B cell (primary cell): ENCODE measurements at regions not wholly inside any gene's neighbourhood (a gene's known extent, or its start where the extent isn't known, plus 50 kb on each side); places are given as distances from the start of the nearest gene placed in this dataset.

Experiments used
- ATAC-seq: fragments of 200-7000 bp; cut with Tn5 transposase; one replicate; pipeline ENCODE4 v1.10.0; 2021; ENCODE audit warnings: low read depth, mild to moderate bottlenecking, moderate number of reproducible peaks, moderate library complexity
- CTCF ChIA-PET: fragments of 350-600 bp; sonication (Branson Sonifier 250); formaldehyde crosslinking; loops from one replicate; lab custom pipeline; 2021; ENCODE audit warnings: antibody characterized with exemption, inconsistent platforms; lab: Charles Lee
- POLR2A ChIA-PET: fragments of 350-600 bp; sonication (Branson Sonifier 250); formaldehyde crosslinking; loops from one replicate; lab custom pipeline; 2021; ENCODE audit warnings: antibody characterized with exemption; lab: Charles Lee
- DNase-seq: peaks from one replicate; pipeline ENCODE4 v3.0.0; 2013
- H2AFZ ChIP-seq: 2 replicates; pipeline ENCODE4 v1.6.1; 2012; ENCODE audit warnings: mild to moderate bottlenecking, low read depth, low read length; ENCODE audit not compliant: insufficient read depth, poor library complexity, severe bottlenecking
- H3K27ac ChIP-seq, 2 donors: 1 replicate in 1 of 2; 2 replicates in 1 of 2; pipeline ENCODE4 v1.5.1; 2012 to 2013; ENCODE audit warnings: low read length in 2 of 2, mild to moderate bottlenecking in 2 of 2, moderate library complexity in 1 of 2
- H3K27me3 ChIP-seq, 4 experiments: fragments of 200-600 bp in 1 of 4; sonication (generic) in 1 of 4; replicated peaks in 1 of 4; 1 replicate in 2 of 4; 2 replicates in 2 of 4; pipeline versions ENCODE4 v1.6.1 to v1.7.0; 2013 to 2016; ENCODE audit warnings: low read length in 3 of 4, mild to moderate bottlenecking in 2 of 4, mixed read lengths in 1 of 4, moderate library complexity in 1 of 4; ENCODE audit not compliant: insufficient read depth in 4 of 4, control insufficient read depth in 3 of 4; ENCODE audit errors: control extremely low read depth in 1 of 4
- H3K36me3 ChIP-seq, 2 experiments: replicated peaks in 1 of 2; 1 replicate in 1 of 2; 2 replicates in 1 of 2; pipeline versions ENCODE4 v1.6.1 to v1.7.1; 2013; ENCODE audit warnings: low read length in 1 of 2; ENCODE audit not compliant: insufficient read depth in 2 of 2, control insufficient read depth in 1 of 2; ENCODE audit errors: control extremely low read depth in 1 of 2, extremely low read depth in 1 of 2
- H3K4me1 ChIP-seq, 2 donors: fragments of 200-600 bp in 1 of 2; sonication (generic) in 1 of 2; 1 replicate in 1 of 2; 2 replicates in 1 of 2; pipeline versions ENCODE4 v1.5.1 to v1.6.1; 2013 to 2017; ENCODE audit warnings: low read length in 2 of 2; ENCODE audit not compliant: control insufficient read depth in 2 of 2, insufficient read depth in 2 of 2
- H3K4me2 ChIP-seq: replicated peaks from 2 replicates; pipeline ENCODE3; 2012; ENCODE audit warnings: mild to moderate bottlenecking, low read depth, low read length; ENCODE audit not compliant: poor library complexity, severe bottlenecking
- H3K4me3 ChIP-seq, 5 experiments: fragments of 200-600 bp in 1 of 5; sonication (generic) in 1 of 5; 1 replicate in 3 of 5; 2 replicates in 2 of 5; pipeline versions ENCODE4 v1.5.1 to v1.7.0; 2011 to 2016; ENCODE audit warnings: low read length in 4 of 5, mild to moderate bottlenecking in 4 of 5, low read depth in 2 of 5, control low read depth in 1 of 5, moderate library complexity in 1 of 5; ENCODE audit not compliant: insufficient read depth in 1 of 5; ENCODE audit errors: control extremely low read depth in 1 of 5, extremely low read depth in 1 of 5
- H3K79me2 ChIP-seq: fragments of 200-600 bp; sonication (generic); one replicate; pipeline ENCODE4 v1.6.0; 2016; ENCODE audit warnings: low read length; ENCODE audit not compliant: control insufficient read depth, insufficient read depth
- H3K9ac ChIP-seq: fragments of 200-600 bp; sonication (generic); 2 replicates; pipeline ENCODE4 v1.6.1; 2017; ENCODE audit warnings: mild to moderate bottlenecking, low read length, moderate library complexity
- H3K9me3 ChIP-seq, 3 donors: one replicate each; pipeline versions ENCODE4 v1.6.1 to v1.7.1; 2013; ENCODE audit warnings: low read length in 2 of 3; ENCODE audit not compliant: control insufficient read depth in 2 of 3, insufficient read depth in 1 of 3; ENCODE audit errors: control extremely low read depth in 1 of 3
- H4K20me1 ChIP-seq: 2 replicates; pipeline ENCODE4 v1.6.0; 2012; ENCODE audit warnings: mild to moderate bottlenecking, low read length; ENCODE audit not compliant: insufficient read depth, control insufficient read depth, poor library complexity, severe bottlenecking
- H3K27ac Mint-ChIP-seq: one replicate; pipeline ENCODE4 v1.8.0; 2021; ENCODE audit warnings: mixed read lengths
- H3K27me3 Mint-ChIP-seq: one replicate; pipeline ENCODE4 v1.8.0; 2021; ENCODE audit warnings: mixed read lengths
- H3K4me1 Mint-ChIP-seq: one replicate; pipeline ENCODE4 v1.8.0; 2021; ENCODE audit warnings: mixed read lengths
- H3K4me3 Mint-ChIP-seq: one replicate; pipeline ENCODE4 v1.8.0; 2021; ENCODE audit warnings: mixed read lengths
- H3K9me3 Mint-ChIP-seq: one replicate; pipeline ENCODE4 v1.8.0; 2022; ENCODE audit warnings: mixed read lengths; ENCODE audit not compliant: insufficient read depth
- EZH2 ChIP-seq: IDR thresholded peaks from 2 replicates; pipeline ENCODE4 v1.6.1; 2012; ENCODE audit warnings: borderline replicate concordance, low read depth, mild to moderate bottlenecking, moderate library complexity, low read length; ENCODE audit not compliant: insufficient read depth, poor library complexity, severe bottlenecking
- WGBS: methylation state at CpG from one replicate; pipeline ENCODE4 v1.1.5; 2013; ENCODE audit warnings: missing lambda C conversion rate; ENCODE audit not compliant: insufficient coverage; 5-methylcytosine and 5-hydroxymethylcytosine counted together
- intact Hi-C: fragments of 100-400 bp; cut with micrococcal nuclease; formaldehyde crosslinking; loops from one replicate; pipeline ENCODE4 v1.10.0; 2022
- TF ChIP-seq, protein P1 (sequence below): fragments of 200-600 bp; IDR thresholded peaks from one replicate; pipeline ENCODE4 v1.8.0; 2022; ENCODE audit warnings: antibody characterized with exemption, mild to moderate bottlenecking

GRCh38 chr6:15994814-15995459 is 133.9 kb upstream of the MYLIP start:
- intact Hi-C loops: no loop called here
- Histone ChIP-seq H3K4me1 (no peaks in the 10 kb centered on the region), H3K4me3 (no peak overlapping the region), H3K36me3 (no peaks in the 10 kb centered on the region), H3K9ac (no peak overlapping the region), H3K27me3 (no peaks in the 10 kb centered on the region), H3K9me3 (no peaks in the 10 kb centered on the region), H3K27ac (no peak overlapping the region), H2AFZ (peak overlapping the region; percentile 11), H3K79me2 (no peaks in the 10 kb centered on the region), H3K4me2 (no peak overlapping the region), H4K20me1 (no peaks in the 10 kb centered on the region)
- ATAC-seq (no peak), DNase-seq (no peak)
- Mint-ChIP-seq H3K27me3 (peaks cover 4% of the 10 kb centered on the region), H3K9me3 (no peaks in the 10 kb centered on the region), H3K27ac (no peak overlapping the region), H3K4me3 (no peak overlapping the region), H3K4me1 (peaks cover 2% of the 10 kb centered on the region)
- ChIA-PET POLR2A (no interaction called here), CTCF (no interaction called here)
- no peak for TF ChIP-seq EZH2
- TF ChIP-seq, protein P1, sequence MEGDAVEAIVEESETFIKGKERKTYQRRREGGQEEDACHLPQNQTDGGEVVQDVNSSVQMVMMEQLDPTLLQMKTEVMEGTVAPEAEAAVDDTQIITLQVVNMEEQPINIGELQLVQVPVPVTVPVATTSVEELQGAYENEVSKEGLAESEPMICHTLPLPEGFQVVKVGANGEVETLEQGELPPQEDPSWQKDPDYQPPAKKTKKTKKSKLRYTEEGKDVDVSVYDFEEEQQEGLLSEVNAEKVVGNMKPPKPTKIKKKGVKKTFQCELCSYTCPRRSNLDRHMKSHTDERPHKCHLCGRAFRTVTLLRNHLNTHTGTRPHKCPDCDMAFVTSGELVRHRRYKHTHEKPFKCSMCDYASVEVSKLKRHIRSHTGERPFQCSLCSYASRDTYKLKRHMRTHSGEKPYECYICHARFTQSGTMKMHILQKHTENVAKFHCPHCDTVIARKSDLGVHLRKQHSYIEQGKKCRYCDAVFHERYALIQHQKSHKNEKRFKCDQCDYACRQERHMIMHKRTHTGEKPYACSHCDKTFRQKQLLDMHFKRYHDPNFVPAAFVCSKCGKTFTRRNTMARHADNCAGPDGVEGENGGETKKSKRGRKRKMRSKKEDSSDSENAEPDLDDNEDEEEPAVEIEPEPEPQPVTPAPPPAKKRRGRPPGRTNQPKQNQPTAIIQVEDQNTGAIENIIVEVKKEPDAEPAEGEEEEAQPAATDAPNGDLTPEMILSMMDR: no peak
- 44% methylated on average over 4 of the region's 8 CpGs for WGBS

GRCh38 chr6:15993716-15994228 is 135.1 kb upstream of the MYLIP start:
- H3K79me2 ChIP-seq: no peaks in the 10 kb centered on the region
- ATAC-seq (no peak), DNase-seq (no peak)
- H3K9ac ChIP-seq: no peak overlapping the region
- CTCF ChIA-PET: no interaction called here
- H3K4me2 ChIP-seq: no peak overlapping the region
- Mint-ChIP-seq H3K27me3 (peaks cover 4% of the 10 kb centered on the region), H3K27ac (no peak overlapping the region), H3K4me1 (peaks cover 2% of the 10 kb centered on the region), H3K4me3 (no peak overlapping the region), H3K9me3 (no peaks in the 10 kb centered on the region)
- no peaks in the 10 kb centered on the region for H3K36me3 ChIP-seq
- no peaks in the 10 kb centered on the region for H3K9me3 ChIP-seq
- TF ChIP-seq, protein P1: no peak
- no peak for TF ChIP-seq EZH2
- no peak overlapping the region for H3K4me3 ChIP-seq
- no peaks in the 10 kb centered on the region for H4K20me1 ChIP-seq
- WGBS: 96% methylated on average over 2 of the region's 5 CpGs
- no peak overlapping the region for H2AFZ ChIP-seq
- H3K27me3 ChIP-seq: no peaks in the 10 kb centered on the region
- H3K27ac ChIP-seq: no peak overlapping the region
- intact Hi-C loops: no loop called here
- POLR2A ChIA-PET: interaction anchor here (0.6 kb wide), 1 partner anchor 12 kb away, joined by 4 read pairs; no protein-coding TSS in a partner anchor
- no peaks in the 10 kb centered on the region for H3K4me1 ChIP-seq
